Panc1 (cell line): ENCODE measurements at regions not wholly inside any gene's neighbourhood (a gene's known extent, or its start where the extent isn't known, plus 50 kb on each side); places are given as distances from the start of the nearest gene placed in this dataset.

Experiments used
- ATAC-seq: fragments of 200-7000 bp; cut with Tn5 transposase; 2 replicates; pipeline ENCODE4 v1.9.1; 2020; ENCODE audit warnings: mild to moderate bottlenecking, moderate library complexity
- BruUV-seq: library from RNA; stranded (reverse); fragments of 400-500 nt; replicated peaks from 2 replicates; lab custom pipeline; 2021; lab: Mats Ljungman, UMichigan
- CTCF ChIA-PET: fragments of 300-600 bp; sonication (Branson Sonifier 250); formaldehyde crosslinking; loops from one replicate; lab custom pipeline; 2022; ENCODE audit warnings: antibody characterized with exemption; lab: Charles Lee
- POLR2A ChIA-PET: fragments of 300-600 bp; sonication (Branson Sonifier 250); formaldehyde crosslinking; loops from one replicate; lab custom pipeline; 2022; ENCODE audit warnings: antibody characterized with exemption; lab: Charles Lee
- DNase-seq: peaks from one replicate; pipeline ENCODE4 v3.0.0-alpha.2; 2010; ENCODE audit warnings: low read depth, low spot score
- H3K27ac ChIP-seq: 2 replicates; pipeline ENCODE4 v1.5.1; 2011; ENCODE audit warnings: mild to moderate bottlenecking, low read length, inconsistent platforms
- H3K27me3 ChIP-seq: fragments of 200-500 bp; sonication (Bioruptor generic); 2 replicates; pipeline ENCODE4 v1.6.0; 2014; ENCODE audit warnings: low read length, inconsistent platforms; ENCODE audit not compliant: control insufficient read depth, insufficient read depth
- H3K36me3 ChIP-seq: fragments of 200-500 bp; sonication (Bioruptor generic); 2 replicates; pipeline ENCODE4 v1.5.1; 2014; ENCODE audit warnings: inconsistent platforms, mild to moderate bottlenecking, low read length, moderate library complexity; ENCODE audit not compliant: control insufficient read depth, insufficient read depth
- H3K4me1 ChIP-seq: 2 replicates; pipeline ENCODE4 v1.5.1; 2011; ENCODE audit warnings: inconsistent platforms, mild to moderate bottlenecking, low read length, moderate library complexity; ENCODE audit not compliant: control insufficient read depth, insufficient read depth
- H3K4me3 ChIP-seq, 2 experiments: 2 replicates each; pipeline ENCODE4 v1.5.1; 2011 to 2012; ENCODE audit warnings: low read depth in 2 of 2, low read length in 2 of 2, mild to moderate bottlenecking in 2 of 2, inconsistent platforms in 1 of 2, moderate library complexity in 1 of 2
- H3K9me3 ChIP-seq: fragments of 200-500 bp; sonication (Bioruptor generic); 2 replicates; pipeline ENCODE4 v1.5.1; 2014; ENCODE audit warnings: low read depth, mild to moderate bottlenecking, inconsistent platforms, low read length, moderate library complexity; ENCODE audit not compliant: control insufficient read depth, insufficient read depth
- POLR2AphosphoS5 ChIP-seq: IDR thresholded peaks from 2 replicates; pipeline ENCODE4 v1.6.1; 2012; ENCODE audit warnings: mild to moderate bottlenecking, low read depth, low read length, moderate library complexity
- SIN3A ChIP-seq: IDR thresholded peaks from 2 replicates; pipeline ENCODE4 v1.6.1; 2012; ENCODE audit warnings: low read depth, mild to moderate bottlenecking, low read length, moderate library complexity, borderline replicate concordance; ENCODE audit not compliant: insufficient read depth
- TCF7L2 ChIP-seq: IDR thresholded peaks from 2 replicates; pipeline ENCODE4 v1.6.1; 2011; ENCODE audit warnings: mild to moderate bottlenecking, low read depth, low read length, inconsistent platforms
- in situ Hi-C: cut with HindIII; loops from 2 replicates; pipeline ENCODE4 v1.10.0; 2016; ENCODE audit warnings: low sequenced_read_pairs, low pct_unique_long_range_greater_than_20kb
- intact Hi-C: fragments of 100-400 bp; cut with micrococcal nuclease; formaldehyde crosslinking; loops from one replicate; pipeline ENCODE4 v1.10.0; 2022; ENCODE audit not compliant: unreplicated experiment
- TF ChIP-seq, protein P1 (sequence below), 2 experiments: IDR thresholded peaks; 2 replicates each; pipeline ENCODE4 v1.6.1; 2011 to 2012; ENCODE audit warnings: low read depth in 2 of 2, control low read depth in 1 of 2, low read length in 1 of 2, mild to moderate bottlenecking in 1 of 2, moderate library complexity in 1 of 2; ENCODE audit not compliant: insufficient read depth in 1 of 2
- TF ChIP-seq, protein P2 (sequence below): fragments of 450-650 bp; IDR thresholded peaks from 2 replicates; pipeline ENCODE4 v1.5.1; 2017; ENCODE audit warnings: mild to moderate bottlenecking

DNA sequence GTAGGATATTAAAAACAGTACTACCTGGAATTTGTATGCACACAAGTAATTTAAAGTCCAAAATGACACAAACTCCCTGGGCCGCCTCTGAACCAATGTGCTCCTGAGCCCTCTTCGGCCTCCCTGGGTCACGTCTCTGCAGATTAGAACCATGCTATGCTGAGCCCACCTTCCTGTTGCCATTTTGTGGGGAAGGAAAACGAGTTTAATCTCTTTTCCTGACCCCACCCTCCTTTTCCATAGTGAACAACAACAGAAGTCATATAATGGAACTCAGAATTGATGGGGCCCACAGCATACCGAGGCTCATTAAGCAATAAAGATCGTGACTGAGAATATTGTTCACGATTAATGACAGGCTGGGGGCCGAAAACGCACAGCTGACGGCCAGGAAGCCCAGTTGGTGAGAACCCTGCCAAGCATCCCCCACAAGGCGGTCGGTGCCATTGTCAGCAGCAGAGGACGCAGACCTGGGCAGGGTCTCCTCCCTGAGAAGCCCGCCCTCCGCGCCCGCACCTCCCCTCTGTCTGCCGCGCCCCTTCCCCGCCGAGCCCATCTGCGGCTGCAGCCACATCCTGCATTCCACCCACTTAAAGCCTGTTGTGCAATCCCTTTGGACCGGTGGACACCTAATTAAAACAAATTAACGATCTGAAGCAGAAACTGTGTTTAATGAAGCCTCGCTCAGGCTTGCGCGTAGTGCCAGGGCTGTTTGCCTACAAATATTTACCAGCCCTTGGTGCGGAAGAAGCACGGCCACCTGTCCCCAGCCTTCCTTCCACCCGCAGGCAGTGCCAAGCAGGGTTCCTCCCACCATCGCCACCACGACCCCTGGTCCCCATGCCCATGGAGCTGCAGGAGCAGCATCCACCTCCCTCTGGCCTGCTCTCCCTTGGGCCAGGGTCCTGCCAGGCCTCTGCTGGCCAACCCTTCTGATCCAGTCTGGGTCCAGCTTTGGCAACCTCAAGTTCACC lies 68.1 kb downstream of the DLL1 start:
- H3K4me1 ChIP-seq = no peaks in the 10 kb centered on the region; the same call in 1 of the 2 replicates
- no peaks in the 10 kb centered on the region for H3K9me3 ChIP-seq
- in situ Hi-C loops (no loop called here), intact Hi-C loops (no loop called here)
- H3K27ac ChIP-seq = no peak overlapping the region
- no peak overlapping the region for H3K4me3 ChIP-seq
- H3K27me3 ChIP-seq = no peaks in the 10 kb centered on the region
- no peak for DNase-seq
- H3K36me3 ChIP-seq = no peaks in the 10 kb centered on the region
- ATAC-seq = no peak
- TF ChIP-seq, protein P1, sequence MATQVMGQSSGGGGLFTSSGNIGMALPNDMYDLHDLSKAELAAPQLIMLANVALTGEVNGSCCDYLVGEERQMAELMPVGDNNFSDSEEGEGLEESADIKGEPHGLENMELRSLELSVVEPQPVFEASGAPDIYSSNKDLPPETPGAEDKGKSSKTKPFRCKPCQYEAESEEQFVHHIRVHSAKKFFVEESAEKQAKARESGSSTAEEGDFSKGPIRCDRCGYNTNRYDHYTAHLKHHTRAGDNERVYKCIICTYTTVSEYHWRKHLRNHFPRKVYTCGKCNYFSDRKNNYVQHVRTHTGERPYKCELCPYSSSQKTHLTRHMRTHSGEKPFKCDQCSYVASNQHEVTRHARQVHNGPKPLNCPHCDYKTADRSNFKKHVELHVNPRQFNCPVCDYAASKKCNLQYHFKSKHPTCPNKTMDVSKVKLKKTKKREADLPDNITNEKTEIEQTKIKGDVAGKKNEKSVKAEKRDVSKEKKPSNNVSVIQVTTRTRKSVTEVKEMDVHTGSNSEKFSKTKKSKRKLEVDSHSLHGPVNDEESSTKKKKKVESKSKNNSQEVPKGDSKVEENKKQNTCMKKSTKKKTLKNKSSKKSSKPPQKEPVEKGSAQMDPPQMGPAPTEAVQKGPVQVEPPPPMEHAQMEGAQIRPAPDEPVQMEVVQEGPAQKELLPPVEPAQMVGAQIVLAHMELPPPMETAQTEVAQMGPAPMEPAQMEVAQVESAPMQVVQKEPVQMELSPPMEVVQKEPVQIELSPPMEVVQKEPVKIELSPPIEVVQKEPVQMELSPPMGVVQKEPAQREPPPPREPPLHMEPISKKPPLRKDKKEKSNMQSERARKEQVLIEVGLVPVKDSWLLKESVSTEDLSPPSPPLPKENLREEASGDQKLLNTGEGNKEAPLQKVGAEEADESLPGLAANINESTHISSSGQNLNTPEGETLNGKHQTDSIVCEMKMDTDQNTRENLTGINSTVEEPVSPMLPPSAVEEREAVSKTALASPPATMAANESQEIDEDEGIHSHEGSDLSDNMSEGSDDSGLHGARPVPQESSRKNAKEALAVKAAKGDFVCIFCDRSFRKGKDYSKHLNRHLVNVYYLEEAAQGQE (IDR thresholded peaks at IDR 0.05; ENCODE audit: insufficient read depth in 1 of 2, low read depth in 2 of 2, low read length in 1 of 2) = no peak
- TF ChIP-seq, protein P2, sequence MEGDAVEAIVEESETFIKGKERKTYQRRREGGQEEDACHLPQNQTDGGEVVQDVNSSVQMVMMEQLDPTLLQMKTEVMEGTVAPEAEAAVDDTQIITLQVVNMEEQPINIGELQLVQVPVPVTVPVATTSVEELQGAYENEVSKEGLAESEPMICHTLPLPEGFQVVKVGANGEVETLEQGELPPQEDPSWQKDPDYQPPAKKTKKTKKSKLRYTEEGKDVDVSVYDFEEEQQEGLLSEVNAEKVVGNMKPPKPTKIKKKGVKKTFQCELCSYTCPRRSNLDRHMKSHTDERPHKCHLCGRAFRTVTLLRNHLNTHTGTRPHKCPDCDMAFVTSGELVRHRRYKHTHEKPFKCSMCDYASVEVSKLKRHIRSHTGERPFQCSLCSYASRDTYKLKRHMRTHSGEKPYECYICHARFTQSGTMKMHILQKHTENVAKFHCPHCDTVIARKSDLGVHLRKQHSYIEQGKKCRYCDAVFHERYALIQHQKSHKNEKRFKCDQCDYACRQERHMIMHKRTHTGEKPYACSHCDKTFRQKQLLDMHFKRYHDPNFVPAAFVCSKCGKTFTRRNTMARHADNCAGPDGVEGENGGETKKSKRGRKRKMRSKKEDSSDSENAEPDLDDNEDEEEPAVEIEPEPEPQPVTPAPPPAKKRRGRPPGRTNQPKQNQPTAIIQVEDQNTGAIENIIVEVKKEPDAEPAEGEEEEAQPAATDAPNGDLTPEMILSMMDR = no peak
- no peak for TF ChIP-seq POLR2AphosphoS5
- no peak for TF ChIP-seq SIN3A
- no peak for TF ChIP-seq TCF7L2
- ChIA-PET POLR2A (no interaction called here), CTCF (no interaction called here)
- no TSS peak for BruUV-seq

DNA sequence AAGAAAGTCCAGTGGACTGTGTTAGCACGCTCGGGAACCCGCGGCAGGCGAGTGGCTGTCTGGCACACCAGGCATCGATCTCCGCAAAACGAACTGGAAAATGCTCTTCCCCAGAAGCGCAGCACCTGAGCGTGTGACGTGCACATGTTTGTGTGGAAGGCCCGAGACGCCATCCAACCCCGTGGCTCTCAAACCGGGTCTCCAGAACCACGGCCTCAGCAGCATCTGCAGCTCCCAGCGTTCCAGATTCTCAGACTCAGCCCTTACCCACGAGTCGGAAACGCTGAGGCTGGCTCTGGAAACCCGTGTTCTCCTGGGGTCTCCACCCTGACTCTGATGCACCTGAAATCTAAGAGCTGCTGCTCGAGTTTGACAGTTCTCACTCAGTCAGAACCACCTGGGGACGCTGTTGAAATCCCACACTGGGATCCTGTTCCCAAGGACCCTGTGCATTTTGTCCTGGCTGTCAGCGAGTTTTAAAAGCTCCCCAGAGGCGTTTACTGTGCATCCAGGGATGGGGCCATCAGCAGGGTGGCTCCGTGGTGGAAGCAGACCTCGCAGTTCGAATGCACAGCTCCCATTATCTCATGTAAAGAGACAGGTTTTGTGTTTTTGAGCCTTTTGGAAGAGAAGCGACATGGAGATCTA lies 69.0 kb downstream of the DLL1 start:
- no peaks in the 10 kb centered on the region; the same call in 1 of the 2 replicates for H3K4me1 ChIP-seq
- H3K9me3 ChIP-seq = no peaks in the 10 kb centered on the region
- DNase-seq = no peak
- H3K36me3 ChIP-seq = no peaks in the 10 kb centered on the region
- ChIA-PET POLR2A (no interaction called here), CTCF (no interaction called here)
- no TSS peak for BruUV-seq
- ATAC-seq = no peak
- intact Hi-C loops (no loop called here), in situ Hi-C loops (no loop called here)
- no peaks in the 10 kb centered on the region for H3K27me3 ChIP-seq
- no peak overlapping the region for H3K27ac ChIP-seq
- TF ChIP-seq, protein P2 = no peak
- no peak overlapping the region for H3K4me3 ChIP-seq
